HG03135 (cell line): ENCODE measurements at regions not wholly inside any gene's neighbourhood (a gene's known extent, or its start where the extent isn't known, plus 50 kb on each side); places are given as distances from the start of the nearest gene placed in this dataset.

Experiments
- ATAC-seq: cut with Tn5 transposase; IDR thresholded peaks from one replicate; pipeline ENCODE4 v1.9.1; 2021; ENCODE audit warnings: mild to moderate bottlenecking, moderate library complexity; ENCODE audit not compliant: unreplicated experiment

DNA sequence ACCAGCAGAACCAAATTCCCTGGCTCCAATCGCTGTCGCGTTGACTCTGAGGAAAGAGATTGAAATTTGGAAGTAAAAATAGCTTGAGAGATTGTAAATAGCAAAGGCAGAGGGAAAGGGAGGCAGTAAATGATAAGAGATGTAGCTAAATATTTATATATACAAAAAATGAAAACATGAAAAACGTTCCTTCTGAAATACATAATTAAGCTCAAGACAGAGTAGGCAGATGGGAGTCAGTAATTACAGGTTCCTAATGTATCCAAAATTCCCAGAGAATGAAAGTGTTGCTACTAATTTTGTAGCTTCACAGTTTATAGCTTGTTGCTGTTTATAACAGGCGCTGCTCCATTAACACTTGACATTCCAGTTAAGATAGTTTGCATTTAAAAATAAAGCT lies 648.7 kb downstream of the KCNA4 start:
- ATAC-seq, result no peak

DNA sequence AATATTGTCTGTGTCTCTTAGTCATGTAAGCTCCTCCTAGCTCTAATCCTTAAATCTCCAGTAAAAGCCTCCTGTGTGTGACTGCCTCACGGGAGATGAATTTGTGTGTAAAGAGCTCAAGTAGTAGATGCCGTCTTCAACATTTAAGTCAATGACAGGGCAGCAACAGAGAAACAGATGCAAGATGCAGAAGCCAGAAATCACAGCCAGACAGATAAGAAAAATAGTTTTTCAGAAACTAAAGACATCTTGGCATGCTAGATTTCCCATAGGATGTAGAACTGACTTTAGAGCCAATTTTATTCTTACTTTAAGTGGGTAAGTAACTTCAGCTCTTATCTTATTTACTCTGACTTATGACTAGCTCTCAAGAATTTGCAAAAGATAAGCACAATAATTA lies 652.8 kb downstream of the KCNA4 start:
- no peak for ATAC-seq

GRCh38 chr11:29361369-29361768 lies 655.5 kb downstream of the KCNA4 start:
- no peak for ATAC-seq

DNA sequence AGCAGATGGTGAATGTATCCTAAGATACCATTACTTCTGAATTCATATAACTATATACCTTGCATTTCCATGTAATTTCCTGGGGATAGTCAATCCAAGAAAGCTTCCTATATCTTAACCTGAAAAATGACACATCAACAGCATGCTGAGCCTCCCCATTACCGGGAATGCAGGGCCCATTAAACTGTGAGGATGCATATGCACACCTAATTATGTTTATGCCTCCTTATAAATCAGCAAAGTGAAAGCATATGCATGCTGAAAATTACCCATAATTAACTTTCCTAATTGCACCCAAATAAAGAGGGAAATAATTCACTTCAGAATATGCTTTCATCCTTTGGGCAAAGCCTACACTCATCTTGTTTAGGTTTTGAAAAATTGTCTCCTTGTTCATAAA lies 663.0 kb downstream of the KCNA4 start:
- ATAC-seq, result no peak

- ATAC-seq, result no peak
Observed at GRCh38 chr11:29352273-29352795, 664.5 kb downstream of the KCNA4 start.

GRCh38 chr11:29351301-29351873 lies 665.4 kb downstream of the KCNA4 start:
- ATAC-seq, result no peak

GRCh38 chr11:29343465-29344333 lies 673.1 kb downstream of the KCNA4 start:
- peak; percentile 95 for ATAC-seq

DNA sequence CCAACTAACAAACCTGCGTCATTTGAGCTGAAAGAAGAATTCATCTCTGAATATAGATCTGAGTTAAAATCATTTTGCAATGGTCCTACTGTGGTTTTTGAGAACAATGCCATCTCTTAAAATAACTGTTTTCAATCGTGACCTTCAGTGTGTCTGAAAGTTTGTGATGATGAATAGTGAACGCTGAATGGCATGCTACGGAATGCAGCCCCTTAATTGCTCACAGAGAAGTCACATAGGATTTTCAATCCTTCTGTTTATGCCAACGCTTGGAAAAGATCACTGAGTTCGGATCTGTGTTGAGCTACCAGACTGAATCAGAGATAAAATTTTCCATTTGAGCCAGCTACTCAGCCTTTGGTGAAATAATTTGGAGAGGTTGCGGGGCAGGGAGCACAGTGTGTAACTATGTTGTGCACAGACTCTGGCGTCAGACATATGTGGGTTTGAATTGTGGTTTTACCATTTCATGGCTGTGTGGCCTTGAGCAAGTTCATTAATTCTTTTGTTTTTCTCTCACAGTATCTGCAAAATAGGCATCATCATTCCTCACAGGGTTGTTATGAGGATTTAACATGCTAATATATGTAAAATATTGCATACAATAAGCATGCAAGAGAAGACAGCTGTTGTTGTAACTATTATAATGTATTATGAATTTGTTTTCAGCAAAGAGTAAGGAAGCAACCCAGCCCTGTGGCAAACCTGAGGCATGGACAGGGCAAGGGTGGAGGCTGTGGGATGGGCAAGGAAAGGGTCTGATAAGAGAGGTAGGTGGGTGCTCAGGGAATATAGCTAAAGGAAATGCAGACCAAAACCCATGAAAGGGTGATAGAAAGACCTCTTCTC lies 679.9 kb downstream of the KCNA4 start:
- ATAC-seq, result no peak

GRCh38 chr11:29334776-29335130 lies 682.1 kb downstream of the KCNA4 start:
- no peak for ATAC-seq

- ATAC-seq, result peak; percentile 98
Observed at GRCh38 chr11:29333993-29334775, 682.6 kb downstream of the KCNA4 start.

- ATAC-seq, result no peak
Observed at GRCh38 chr11:29331451-29332010, 685.3 kb downstream of the KCNA4 start.

DNA sequence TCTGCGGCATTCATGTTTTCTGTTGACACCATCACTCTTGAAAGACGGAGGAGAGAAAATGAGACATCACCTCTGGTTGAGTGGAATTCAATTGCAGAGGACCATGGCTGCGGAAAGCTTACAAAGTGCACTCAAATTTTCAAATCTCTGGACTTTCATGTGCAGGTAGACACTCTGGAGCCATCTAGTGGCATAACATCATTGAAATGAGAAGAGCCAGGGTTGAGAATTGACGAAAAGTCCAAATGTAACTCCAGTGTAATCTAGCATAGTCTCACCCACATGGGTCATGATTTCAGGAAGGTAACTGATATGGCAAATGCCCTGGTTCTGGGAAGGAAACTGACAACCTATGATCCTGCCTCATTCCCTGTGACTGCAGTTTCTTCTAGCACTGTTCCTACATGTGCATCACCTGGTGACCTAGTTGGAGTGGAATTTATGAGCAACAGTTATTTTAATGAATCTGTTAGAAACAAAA lies 687.8 kb downstream of the KCNA4 start:
- no peak for ATAC-seq

GRCh38 chr11:29327891-29328290 lies 688.9 kb downstream of the KCNA4 start:
- no peak for ATAC-seq

DNA sequence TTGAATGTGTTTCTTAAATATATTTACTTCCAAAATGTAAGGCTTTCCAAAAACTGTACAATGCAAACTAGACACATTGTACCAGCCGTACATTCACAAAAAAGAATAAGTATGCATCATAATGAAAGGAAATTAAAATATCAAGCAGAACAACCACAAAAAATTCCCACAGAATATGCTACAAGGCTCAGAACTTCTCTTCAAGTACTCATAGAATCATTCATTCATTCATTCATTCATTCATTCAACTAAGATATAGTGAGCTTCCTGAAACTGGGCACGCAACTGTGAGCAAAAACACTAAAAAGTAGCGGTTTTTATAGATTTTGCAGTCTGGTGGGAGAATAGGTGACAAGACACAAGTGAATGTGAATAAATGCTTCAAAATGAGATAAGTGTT lies 690.1 kb downstream of the KCNA4 start:
- ATAC-seq, result no peak

- ATAC-seq, result no peak
Observed at GRCh38 chr11:29324328-29324727, 692.5 kb downstream of the KCNA4 start.

- ATAC-seq, result no peak
Observed at GRCh38 chr11:29321293-29322132, 695.3 kb downstream of the KCNA4 start.

- no peak for ATAC-seq
Observed at GRCh38 chr11:29320196-29320595, 696.6 kb downstream of the KCNA4 start.

DNA sequence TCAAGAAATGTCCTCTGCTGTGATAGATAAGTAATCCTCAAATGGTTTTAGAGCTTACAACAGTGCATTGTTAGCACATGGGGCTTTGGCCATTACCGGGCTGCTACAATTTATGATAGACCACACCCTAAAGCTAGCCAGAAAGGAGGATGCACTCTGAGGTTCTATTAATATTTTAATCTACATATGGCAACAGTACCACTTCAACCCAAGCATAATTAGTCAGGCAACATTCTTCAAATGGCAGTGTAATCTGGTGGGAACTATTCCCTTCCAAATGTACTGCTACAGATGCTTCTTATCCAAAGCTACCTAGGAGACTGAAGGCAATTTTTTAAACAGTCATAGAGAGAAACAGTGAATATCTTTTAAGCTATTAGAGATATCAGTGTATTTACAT lies 697.6 kb downstream of the KCNA4 start:
- ATAC-seq, result no peak

DNA sequence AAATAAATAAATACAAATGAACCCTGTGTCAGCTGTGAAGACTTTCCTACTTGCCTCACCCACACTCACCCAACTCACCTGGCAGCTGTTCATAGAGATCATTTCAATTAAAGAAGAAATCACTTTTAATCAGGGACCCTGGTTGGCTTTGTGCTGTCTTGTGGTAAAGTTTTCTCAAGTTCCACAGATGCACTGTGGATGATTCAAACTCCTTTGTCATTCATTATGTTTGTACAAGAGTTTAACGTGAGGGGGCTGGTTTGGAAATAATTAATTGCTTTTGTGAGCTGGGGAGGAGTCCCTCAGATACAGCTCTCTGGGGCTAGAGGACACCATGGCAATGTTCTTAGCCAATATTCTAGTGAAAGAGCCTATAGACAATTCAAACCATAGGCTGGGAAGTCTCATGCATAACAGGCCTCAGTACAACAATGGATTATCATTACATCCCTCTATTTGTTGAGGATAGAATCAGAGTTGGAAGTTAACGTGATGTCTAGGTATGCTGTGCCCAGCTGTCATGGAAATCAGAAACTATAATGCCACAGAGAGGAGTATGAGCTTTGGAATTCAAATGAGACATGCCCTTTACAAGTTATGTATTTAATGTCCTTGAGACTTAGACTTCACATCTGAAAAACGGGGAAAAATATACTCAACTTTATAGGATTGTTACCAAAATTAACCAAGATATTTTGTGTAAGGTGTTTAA lies 698.5 kb downstream of the KCNA4 start:
- ATAC-seq, result no peak
